A673 (cell line): ENCODE measurements at regions not wholly inside any gene's neighbourhood (a gene's known extent, or its start where the extent isn't known, plus 50 kb on each side); places are given as distances from the start of the nearest gene placed in this dataset.

ENCODE experiments used
- BruUV-seq: library from RNA; stranded (reverse); fragments of 400-500 nt; replicated peaks from 2 replicates; lab custom pipeline; 2021; lab: Mats Ljungman, UMichigan
- CTCF ChIA-PET: fragments of 300-600 bp; sonication (Branson Sonifier 250); formaldehyde crosslinking; loops from one replicate; lab custom pipeline; 2022; ENCODE audit warnings: antibody characterized with exemption; lab: Charles Lee
- POLR2A ChIA-PET: fragments of 300-600 bp; sonication (Branson Sonifier 250); formaldehyde crosslinking; loops from one replicate; lab custom pipeline; 2022; ENCODE audit warnings: antibody characterized with exemption; ENCODE audit not compliant: low non-redundant PET; lab: Charles Lee
- DNase-seq: peaks from one replicate; pipeline ENCODE4 v3.0.0-alpha.2; 2015; ENCODE audit warnings: low spot score
- H3K27ac ChIP-seq: fragments of 200-600 bp; sonication (generic); 2 replicates; pipeline ENCODE4 v1.5.1; 2016; ENCODE audit warnings: mixed run types, low read depth, mild to moderate bottlenecking, mixed read lengths, antibody characterized with exemption, low read length; ENCODE audit not compliant: poor library complexity, severe bottlenecking
- H3K27me3 ChIP-seq: fragments of 200-600 bp; sonication (generic); replicated peaks from 2 replicates; pipeline ENCODE4 v1.6.1; 2017; ENCODE audit warnings: mixed run types, low read depth, mild to moderate bottlenecking, mixed read lengths, antibody characterized with exemption, low read length; ENCODE audit not compliant: insufficient read depth, poor library complexity
- H3K36me3 ChIP-seq: fragments of 200-600 bp; sonication (generic); 2 replicates; pipeline ENCODE4 v1.6.1; 2016; ENCODE audit warnings: mixed run types, mild to moderate bottlenecking, mixed read lengths, antibody characterized with exemption, low read length; ENCODE audit not compliant: insufficient read depth, poor library complexity, severe bottlenecking
- H3K4me1 ChIP-seq: fragments of 200-600 bp; sonication (generic); 2 replicates; pipeline ENCODE4 v1.6.1; 2017; ENCODE audit warnings: mixed run types, mild to moderate bottlenecking, mixed read lengths, antibody characterized with exemption, low read length; ENCODE audit not compliant: insufficient read depth, poor library complexity, severe bottlenecking
- H3K4me3 ChIP-seq: fragments of 200-600 bp; sonication (generic); 2 replicates; pipeline ENCODE4 v1.5.1; 2016; ENCODE audit warnings: low read depth, mixed run types, mild to moderate bottlenecking, mixed read lengths, low read length; ENCODE audit not compliant: poor library complexity, severe bottlenecking
- H3K9me3 ChIP-seq: fragments of 200-600 bp; sonication (generic); 2 replicates; pipeline ENCODE4 v1.6.1; 2016; ENCODE audit warnings: mixed run types, low read depth, mild to moderate bottlenecking, mixed read lengths, antibody characterized with exemption, low read length; ENCODE audit not compliant: poor library complexity, severe bottlenecking
- EZH2 ChIP-seq: fragments of 200-600 bp; sonication (generic); IDR thresholded peaks from 2 replicates; pipeline ENCODE4 v1.6.1; 2017; ENCODE audit warnings: borderline replicate concordance, low read depth, mild to moderate bottlenecking, mixed read lengths, antibody characterized with exemption, low read length; ENCODE audit not compliant: poor library complexity, severe bottlenecking
- intact Hi-C: fragments of 100-400 bp; cut with micrococcal nuclease; formaldehyde crosslinking; loops from one replicate; pipeline ENCODE4 v1.10.0; 2022; ENCODE audit not compliant: unreplicated experiment
- TF ChIP-seq, protein P1 (sequence below): fragments of 300-800, 200-600 bp; sonication (generic); conservative IDR thresholded peaks from 2 replicates; pipeline ENCODE4 v1.5.1; 2017; ENCODE audit warnings: low read depth, mild to moderate bottlenecking, antibody characterized with exemption, low read length, moderate library complexity, mixed read lengths

DNA sequence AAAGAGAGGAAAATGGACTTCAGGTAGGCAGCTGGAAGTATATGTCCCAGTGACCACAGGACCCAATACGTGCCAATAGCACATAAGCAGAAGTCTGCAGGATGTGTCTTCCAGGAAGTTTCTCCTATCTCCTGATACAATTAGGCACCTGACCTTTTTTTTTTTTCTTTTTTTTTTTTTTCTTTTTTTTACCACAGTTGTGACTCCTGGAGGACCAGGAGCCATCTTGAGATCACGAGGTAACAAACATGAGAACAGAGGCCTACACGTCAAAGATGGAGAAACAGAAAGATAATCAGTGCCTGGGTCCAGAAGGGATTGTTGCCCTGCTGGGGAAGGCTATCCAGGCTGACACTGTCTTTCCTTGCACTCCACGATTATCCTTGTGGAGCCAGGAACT, 312.4 kb upstream of the NEBL start:
- intact Hi-C loops = no loop called here
- POLR2A ChIA-PET = no interaction called here
- BruUV-seq = no TSS peak

DNA sequence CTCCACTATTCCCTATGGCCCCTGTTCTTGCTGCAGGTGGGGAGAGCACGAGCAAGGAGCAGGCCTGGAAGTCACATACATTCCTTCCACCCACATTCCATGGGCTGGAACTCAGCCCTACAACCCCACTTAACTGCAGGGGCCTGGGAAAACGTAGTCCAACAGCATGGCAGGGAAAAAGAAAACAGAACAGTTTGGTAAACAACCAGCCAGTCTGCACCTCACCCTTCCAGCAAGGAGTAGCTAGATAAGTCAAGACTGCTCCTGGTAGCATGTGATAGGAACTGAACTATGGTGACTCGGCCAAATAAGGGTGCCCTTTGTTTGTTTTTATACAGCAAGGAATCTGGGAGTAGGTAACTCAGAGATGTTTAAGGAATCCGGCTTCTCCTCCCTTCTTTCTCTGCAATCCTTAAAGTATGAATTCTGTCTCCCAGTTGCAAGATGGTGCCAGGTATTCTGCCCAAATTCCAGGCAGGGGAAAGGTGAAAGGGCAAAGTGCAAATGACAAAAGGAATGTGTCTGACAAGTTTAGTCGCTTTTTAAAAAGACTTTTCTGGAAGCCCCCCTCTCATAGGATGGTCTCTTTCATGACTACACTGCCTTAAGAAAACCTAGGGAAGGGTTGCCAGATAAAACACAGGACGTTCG, 311.7 kb upstream of the NEBL start:
- DNase-seq = no peak
- TF ChIP-seq, protein P1, sequence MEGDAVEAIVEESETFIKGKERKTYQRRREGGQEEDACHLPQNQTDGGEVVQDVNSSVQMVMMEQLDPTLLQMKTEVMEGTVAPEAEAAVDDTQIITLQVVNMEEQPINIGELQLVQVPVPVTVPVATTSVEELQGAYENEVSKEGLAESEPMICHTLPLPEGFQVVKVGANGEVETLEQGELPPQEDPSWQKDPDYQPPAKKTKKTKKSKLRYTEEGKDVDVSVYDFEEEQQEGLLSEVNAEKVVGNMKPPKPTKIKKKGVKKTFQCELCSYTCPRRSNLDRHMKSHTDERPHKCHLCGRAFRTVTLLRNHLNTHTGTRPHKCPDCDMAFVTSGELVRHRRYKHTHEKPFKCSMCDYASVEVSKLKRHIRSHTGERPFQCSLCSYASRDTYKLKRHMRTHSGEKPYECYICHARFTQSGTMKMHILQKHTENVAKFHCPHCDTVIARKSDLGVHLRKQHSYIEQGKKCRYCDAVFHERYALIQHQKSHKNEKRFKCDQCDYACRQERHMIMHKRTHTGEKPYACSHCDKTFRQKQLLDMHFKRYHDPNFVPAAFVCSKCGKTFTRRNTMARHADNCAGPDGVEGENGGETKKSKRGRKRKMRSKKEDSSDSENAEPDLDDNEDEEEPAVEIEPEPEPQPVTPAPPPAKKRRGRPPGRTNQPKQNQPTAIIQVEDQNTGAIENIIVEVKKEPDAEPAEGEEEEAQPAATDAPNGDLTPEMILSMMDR = no peak
- TF ChIP-seq EZH2 = no peak
- Histone ChIP-seq H3K4me3 (no peak overlapping the region), H3K36me3 (no peaks in the 10 kb centered on the region), H3K27ac (no peak overlapping the region), H3K9me3 (no peaks in the 10 kb centered on the region), H3K27me3 (no peaks in the 10 kb centered on the region), H3K4me1 (no peaks in the 10 kb centered on the region)
- ChIA-PET CTCF (no interaction called here), POLR2A (no interaction called here)
- intact Hi-C loops = no loop called here
- no TSS peak for BruUV-seq

More for the DNA sequence above, 312.4 kb upstream of the NEBL start:
- no peaks in the 10 kb centered on the region for H3K9me3 ChIP-seq
- H3K27ac ChIP-seq = no peak overlapping the region
- H3K27me3 ChIP-seq = no peaks in the 10 kb centered on the region
- no peak for TF ChIP-seq EZH2
- TF ChIP-seq, protein P1 = no peak
- H3K36me3 ChIP-seq = no peaks in the 10 kb centered on the region
- H3K4me1 ChIP-seq = no peaks in the 10 kb centered on the region
- H3K4me3 ChIP-seq = no peak overlapping the region
- DNase-seq = no peak
- CTCF ChIA-PET = no interaction called here

DNA sequence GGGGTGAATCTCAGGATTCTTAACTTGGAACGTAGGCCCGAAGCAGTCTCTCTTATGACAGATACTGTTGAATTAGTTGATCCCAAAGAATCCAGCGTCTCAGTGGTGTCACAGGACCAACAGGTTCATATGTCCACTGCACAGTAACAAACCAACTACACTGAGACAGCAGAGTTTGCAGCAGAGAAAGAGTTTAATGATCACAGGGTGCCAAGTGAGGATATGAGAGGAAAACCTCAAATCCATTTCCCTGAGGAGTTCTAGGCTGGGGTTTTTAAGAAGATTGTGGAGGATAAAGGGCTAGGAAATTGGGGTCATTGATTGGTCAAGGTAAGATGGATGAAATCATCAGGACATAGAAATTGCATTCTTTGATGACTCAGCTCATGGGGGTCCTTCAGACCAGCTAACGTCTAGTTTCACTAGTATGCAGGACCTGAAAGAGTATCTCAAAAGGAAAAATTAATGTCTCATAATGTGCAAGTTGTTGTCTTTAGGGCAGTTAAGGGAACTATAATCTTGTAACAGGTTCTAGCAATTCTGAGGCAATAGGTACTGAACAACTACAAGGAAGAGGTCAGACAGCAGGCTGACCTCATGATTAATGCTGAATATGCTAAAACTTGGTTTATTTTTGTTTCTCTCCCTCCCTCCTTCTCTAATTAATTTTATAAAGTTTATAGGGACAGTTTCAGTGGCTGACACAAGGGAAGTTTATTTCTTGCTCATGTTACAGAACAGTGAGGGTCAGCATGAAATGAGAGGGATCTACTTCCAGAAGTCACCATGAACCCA, 310.9 kb upstream of the NEBL start:
- POLR2A ChIA-PET = no interaction called here
- Histone ChIP-seq H3K4me1 (no peaks in the 10 kb centered on the region), H3K4me3 (no peak overlapping the region), H3K36me3 (no peaks in the 10 kb centered on the region), H3K27ac (no peak overlapping the region), H3K9me3 (no peaks in the 10 kb centered on the region), H3K27me3 (no peaks in the 10 kb centered on the region)
- CTCF ChIA-PET = no interaction called here
- intact Hi-C loops = no loop called here
- TF ChIP-seq, protein P1 = no peak
- no peak for TF ChIP-seq EZH2
- no peak for DNase-seq
- BruUV-seq = no TSS peak
